ENCODE measurements at regions not wholly inside any gene's neighbourhood (a gene's known extent, or its start where the extent isn't known, plus 50 kb on each side); places are given as distances from the start of the nearest gene placed in this dataset.

DNA sequence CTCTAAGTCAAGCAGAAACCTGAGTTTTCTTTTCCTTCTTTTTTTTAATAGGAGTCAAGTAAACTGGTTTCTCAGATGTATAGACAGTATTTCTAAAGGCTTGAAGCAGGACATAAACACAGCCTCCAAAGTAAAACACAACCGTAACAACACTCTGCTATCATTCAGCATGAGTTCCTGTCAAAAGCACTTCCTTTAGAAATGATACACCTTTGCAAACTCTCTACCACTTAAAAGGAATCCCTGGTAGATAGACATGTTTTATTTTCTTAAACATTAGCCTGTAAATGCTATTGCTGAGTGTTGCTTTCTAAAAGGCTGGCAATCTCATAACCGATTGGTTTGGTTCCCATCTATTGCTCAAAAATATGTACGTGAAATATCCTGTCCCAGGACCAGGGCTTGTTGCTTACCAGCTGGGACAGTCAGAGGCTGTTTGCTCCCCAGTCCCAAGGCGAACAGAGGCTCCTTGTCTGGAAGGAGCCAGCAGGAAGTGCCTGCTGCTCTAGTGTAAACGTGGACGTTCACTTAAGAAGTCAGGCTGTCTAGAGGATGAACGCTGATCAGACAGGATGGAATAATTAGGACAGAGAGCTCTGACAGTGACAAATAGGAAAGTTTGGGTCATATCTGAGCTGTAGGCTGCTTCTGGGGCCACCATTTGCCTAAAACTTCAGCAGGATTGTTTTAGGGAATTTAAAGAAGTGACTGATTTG, 173.9 kb upstream of the KLF3 start:
- no peak for DNase-seq

GRCh38 chr4:38490753-38491446, 173.1 kb upstream of the KLF3 start:
- DNase-seq: no peak

GRCh38 chr4:38491854-38492478, 172.0 kb upstream of the KLF3 start:
- DNase-seq: no peak

- no peak for DNase-seq
Measured at GRCh38 chr4:38493066-38493465, 170.9 kb upstream of the KLF3 start.

DNA sequence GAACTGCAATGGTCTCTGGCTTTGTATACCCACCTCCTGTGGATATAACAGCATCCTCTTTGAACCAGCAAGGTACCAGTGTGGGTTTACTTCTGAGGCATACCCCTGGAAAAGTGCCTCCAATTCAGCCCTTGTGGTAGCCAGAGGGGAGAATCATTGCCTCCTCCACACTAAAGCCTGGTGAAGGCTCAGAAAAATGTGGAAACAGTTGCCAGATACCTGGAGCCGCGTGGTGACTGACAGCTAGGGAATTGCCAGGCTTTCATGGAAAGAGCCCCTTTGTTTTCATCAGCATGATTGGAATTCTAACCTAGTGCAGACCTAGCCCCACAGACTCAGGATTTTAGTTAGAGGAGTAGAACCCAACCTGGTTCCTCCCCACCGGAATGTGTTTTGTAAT, 168.6 kb upstream of the KLF3 start:
- DNase-seq: no peak

DNA sequence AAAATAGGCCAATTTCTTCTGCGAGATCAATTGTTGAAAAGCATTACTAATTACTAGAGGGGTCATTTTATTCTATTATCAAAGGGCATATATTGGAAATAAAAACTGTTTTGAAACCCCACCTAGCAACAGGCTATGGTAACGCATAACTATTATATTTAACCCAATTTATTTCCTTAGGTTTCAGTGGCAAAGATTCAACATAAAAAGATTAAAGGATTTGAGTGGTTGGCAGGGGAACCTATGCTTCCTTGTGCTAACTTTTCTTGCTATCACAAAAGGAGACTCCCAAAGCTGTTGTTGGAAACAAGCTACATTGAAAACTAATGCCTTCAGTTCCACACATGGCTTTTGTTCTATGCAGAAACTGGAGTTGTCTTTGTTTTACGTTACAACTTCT, 166.9 kb upstream of the KLF3 start:
- no peak for DNase-seq

GRCh38 chr4:38499101-38499500, 164.9 kb upstream of the KLF3 start:
- DNase-seq: no peak

DNA sequence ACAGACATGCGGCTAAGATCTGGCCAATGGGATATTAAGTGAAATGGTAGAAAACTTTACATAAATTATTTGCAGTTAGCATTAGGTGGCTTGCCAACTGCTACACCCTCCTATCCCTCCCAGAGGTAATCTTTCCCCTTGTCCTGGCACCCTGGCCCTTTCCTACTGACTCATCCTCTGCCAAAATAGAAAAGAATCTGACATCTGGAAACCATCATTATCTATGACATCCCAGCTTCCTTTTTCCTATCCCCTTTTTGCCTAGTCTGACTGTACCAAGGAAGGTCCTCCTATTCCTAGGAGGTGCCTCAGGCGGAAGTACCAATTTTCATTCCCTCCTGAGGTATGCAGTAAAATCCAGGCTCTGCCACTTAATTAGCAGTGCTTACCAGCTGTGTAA, 163.6 kb upstream of the KLF3 start:
- DNase-seq: no peak

DNA sequence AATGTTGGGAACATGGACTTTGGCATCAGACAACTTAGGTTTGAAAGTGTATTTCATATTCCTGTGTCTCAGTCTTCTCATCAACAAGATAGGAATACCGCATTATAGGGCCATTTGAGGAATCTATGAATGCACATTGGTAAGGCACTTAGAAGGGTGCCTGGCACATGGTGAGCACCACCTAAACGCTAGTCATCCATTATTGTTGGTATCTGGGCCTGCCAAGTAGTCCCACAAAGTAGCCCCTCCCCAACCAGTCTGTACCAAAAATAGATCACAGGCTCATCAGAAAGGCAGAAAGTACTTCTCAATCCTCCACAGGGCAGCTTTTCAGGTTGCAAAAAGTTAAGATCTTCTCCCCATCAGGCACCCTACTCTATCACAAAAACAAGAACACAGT, 162.3 kb upstream of the KLF3 start:
- no peak for DNase-seq

DNA sequence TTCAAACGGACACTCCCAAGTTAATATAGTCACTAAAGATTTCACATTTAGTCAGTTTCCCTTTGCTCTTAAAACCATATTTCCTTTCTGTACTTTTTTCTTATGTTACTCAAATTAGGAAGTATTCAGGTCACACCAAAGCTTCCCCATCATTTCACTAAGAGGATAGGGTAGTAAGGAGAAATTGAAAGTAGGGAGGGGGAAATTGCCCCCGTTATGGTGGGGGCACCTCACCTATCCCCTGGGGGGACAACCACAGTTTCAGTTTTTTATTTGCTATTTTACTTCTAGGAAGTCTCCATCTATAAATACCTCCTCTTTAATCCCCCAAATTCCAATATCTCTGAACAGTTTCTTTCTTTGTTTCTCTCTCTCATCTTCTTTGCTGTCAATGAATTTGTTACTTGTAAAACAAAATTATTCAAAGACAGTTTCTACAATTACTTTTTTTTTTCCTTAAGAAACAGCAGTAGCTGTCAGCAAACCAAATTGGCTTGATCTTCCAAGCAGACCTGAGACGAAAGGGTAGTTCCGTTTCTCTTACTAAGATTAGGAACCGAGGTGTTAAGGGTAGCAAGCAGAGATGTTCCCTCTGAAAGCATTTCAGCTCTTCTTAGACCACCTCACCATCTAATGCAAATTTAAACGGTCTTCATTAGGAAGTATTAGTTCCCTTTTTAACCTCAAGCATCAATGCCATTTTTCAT, 160.2 kb upstream of the KLF3 start:
- no peak for DNase-seq

- no peak for DNase-seq
Measured at GRCh38 chr4:38504396-38504715, 159.6 kb upstream of the KLF3 start.

GRCh38 chr4:38509551-38509950, 154.4 kb upstream of the KLF3 start:
- no peak for DNase-seq

GRCh38 chr4:38510201-38510600, 153.8 kb upstream of the KLF3 start:
- DNase-seq: no peak

GRCh38 chr4:38511702-38512101, 152.3 kb upstream of the KLF3 start:
- no peak for DNase-seq

- no peak for DNase-seq
Measured at GRCh38 chr4:38512840-38513239, 151.2 kb upstream of the KLF3 start.

GRCh38 chr4:38514465-38515146, 149.4 kb upstream of the KLF3 start:
- DNase-seq: no peak

DNA sequence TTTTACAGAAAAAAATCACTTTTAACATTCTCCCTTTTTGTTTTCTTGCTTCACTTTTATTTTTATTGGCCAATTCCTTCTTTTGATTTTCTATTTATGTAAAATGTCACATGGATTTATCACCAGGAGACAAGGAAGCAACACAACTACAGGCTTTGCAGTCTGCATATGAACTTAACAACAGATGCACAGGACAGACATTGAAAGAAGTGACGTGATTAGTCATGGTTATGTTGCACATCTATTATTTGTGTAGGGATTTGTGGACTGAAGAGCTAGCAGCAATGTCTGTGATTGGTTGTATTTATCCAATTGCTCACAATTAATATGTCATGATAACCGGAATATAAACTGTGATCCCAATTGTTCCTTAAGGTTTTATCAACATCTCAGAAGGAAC, 147.8 kb upstream of the KLF3 start:
- DNase-seq: no peak

- no peak for DNase-seq
Measured at GRCh38 chr4:38519666-38520065, 144.3 kb upstream of the KLF3 start.

GRCh38 chr4:38523054-38523453, 140.9 kb upstream of the KLF3 start:
- DNase-seq: no peak

GRCh38 chr4:38523524-38524448, 140.2 kb upstream of the KLF3 start:
- DNase-seq: no peak

DNA sequence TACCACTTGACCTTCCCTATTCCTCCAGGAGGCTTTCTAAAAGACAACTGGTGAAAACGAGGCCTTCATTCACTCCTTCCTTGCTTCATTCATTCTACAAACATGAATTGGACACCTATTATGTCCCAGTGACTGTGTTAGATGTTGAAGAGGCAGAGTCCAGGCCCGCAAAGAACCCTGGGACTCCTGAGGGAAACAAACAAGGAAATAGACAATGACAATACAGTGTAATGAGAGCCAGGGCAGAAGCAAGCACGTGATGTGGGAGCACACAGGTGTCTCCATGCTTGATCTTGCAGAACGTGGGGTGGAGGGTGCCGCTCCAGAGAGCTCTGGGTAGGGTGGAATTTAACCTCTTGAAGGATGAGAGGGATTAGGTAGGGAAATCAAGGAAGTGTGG, 137.6 kb upstream of the KLF3 start:
- DNase-seq: no peak

Measured in NCI-H1105 (cell line).